ENCODE measurements at regions not wholly inside any gene's neighbourhood (a gene's known extent, or its start where the extent isn't known, plus 50 kb on each side); places are given as distances from the start of the nearest gene placed in this dataset.

DNA sequence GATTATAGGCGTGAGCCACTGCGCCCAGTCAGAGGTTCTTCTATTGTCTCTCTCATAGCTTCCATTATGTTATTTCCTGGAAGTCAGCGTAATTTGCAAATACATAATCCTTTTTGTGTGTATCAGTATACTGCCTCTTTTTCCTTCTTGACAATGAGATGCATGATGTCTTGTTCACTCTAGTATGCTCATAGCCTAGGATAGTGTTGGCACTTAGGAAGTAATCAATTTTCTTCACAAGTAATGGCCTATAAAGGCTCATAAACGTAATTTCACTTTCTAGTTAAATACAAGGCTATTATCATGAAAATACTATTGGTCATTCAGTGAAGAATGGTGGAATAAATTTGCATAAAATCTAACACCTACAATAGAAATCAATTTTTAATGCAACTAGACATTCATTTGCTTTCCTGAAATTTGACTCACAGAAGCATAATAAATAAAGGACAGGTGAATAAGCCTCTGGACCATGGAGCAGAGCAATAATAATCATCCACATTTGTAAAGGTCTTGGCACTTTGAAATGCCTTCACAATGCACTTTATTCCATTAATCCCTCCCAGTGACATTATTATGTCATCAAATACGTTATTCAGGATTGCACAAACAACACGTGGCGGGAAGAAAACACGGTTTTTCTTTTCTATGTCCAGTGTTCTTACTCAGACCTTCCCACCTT, 366.9 kb upstream of the BTBD3 start:
- Histone ChIP-seq H4K20me1 (ENCODE audit: insufficient read depth) (no peaks in the 10 kb centered on the region), H3F3A (ENCODE audit: insufficient read depth, low read length, poor library complexity, severe bottlenecking) (no peaks in the 10 kb centered on the region), H3K27me3 (ENCODE audit: insufficient read depth, low read depth, low read length) (no peaks in the 10 kb centered on the region), H3K79me2 (replicated peaks; ENCODE audit: insufficient read depth, low read length) (no peaks in the 10 kb centered on the region), H3K27ac (ENCODE audit: low read length) (no peak overlapping the region), H3K9ac (ENCODE audit: low read length) (no peak overlapping the region), H3K9me3 (ENCODE audit: low read length) (no peaks in the 10 kb centered on the region), H3K4me2 (ENCODE audit: low read length) (no peak overlapping the region), H2AFZ (ENCODE audit: low read depth, low read length) (no peak overlapping the region), H3K4me3 (ENCODE audit: low read length) (no peak overlapping the region), H3K36me3 (ENCODE audit: insufficient read depth, low read length) (no peaks in the 10 kb centered on the region), H3K9me2 (ENCODE audit: insufficient read depth, low read length) (no peaks in the 10 kb centered on the region)
- TF ChIP-seq TAF1 (IDR thresholded peaks at IDR 0.05; ENCODE audit: low read depth) (no peak), MXI1 (conservative IDR thresholded peaks at IDR 0.05; ENCODE audit: poor library complexity, severe bottlenecking) (no peak), EP300 (conservative IDR thresholded peaks at IDR 0.05; ENCODE audit: poor library complexity, severe bottlenecking) (no peak), POLR2AphosphoS5 (IDR thresholded peaks at IDR 0.05) (no peak), EZH2 (IDR thresholded peaks at IDR 0.05; ENCODE audit: borderline replicate concordance, insufficient read depth, low read length, poor library complexity, severe bottlenecking) (no peak), SMC3 (conservative IDR thresholded peaks at IDR 0.05; ENCODE audit: poor library complexity) (no peak), RAD21 (conservative IDR thresholded peaks at IDR 0.05) (no peak)
- TF ChIP-seq, protein P1, sequence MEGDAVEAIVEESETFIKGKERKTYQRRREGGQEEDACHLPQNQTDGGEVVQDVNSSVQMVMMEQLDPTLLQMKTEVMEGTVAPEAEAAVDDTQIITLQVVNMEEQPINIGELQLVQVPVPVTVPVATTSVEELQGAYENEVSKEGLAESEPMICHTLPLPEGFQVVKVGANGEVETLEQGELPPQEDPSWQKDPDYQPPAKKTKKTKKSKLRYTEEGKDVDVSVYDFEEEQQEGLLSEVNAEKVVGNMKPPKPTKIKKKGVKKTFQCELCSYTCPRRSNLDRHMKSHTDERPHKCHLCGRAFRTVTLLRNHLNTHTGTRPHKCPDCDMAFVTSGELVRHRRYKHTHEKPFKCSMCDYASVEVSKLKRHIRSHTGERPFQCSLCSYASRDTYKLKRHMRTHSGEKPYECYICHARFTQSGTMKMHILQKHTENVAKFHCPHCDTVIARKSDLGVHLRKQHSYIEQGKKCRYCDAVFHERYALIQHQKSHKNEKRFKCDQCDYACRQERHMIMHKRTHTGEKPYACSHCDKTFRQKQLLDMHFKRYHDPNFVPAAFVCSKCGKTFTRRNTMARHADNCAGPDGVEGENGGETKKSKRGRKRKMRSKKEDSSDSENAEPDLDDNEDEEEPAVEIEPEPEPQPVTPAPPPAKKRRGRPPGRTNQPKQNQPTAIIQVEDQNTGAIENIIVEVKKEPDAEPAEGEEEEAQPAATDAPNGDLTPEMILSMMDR (IDR thresholded peaks at IDR 0.05; ENCODE audit: poor library complexity, severe bottlenecking): no peak
- TF ChIP-seq, protein P2, sequence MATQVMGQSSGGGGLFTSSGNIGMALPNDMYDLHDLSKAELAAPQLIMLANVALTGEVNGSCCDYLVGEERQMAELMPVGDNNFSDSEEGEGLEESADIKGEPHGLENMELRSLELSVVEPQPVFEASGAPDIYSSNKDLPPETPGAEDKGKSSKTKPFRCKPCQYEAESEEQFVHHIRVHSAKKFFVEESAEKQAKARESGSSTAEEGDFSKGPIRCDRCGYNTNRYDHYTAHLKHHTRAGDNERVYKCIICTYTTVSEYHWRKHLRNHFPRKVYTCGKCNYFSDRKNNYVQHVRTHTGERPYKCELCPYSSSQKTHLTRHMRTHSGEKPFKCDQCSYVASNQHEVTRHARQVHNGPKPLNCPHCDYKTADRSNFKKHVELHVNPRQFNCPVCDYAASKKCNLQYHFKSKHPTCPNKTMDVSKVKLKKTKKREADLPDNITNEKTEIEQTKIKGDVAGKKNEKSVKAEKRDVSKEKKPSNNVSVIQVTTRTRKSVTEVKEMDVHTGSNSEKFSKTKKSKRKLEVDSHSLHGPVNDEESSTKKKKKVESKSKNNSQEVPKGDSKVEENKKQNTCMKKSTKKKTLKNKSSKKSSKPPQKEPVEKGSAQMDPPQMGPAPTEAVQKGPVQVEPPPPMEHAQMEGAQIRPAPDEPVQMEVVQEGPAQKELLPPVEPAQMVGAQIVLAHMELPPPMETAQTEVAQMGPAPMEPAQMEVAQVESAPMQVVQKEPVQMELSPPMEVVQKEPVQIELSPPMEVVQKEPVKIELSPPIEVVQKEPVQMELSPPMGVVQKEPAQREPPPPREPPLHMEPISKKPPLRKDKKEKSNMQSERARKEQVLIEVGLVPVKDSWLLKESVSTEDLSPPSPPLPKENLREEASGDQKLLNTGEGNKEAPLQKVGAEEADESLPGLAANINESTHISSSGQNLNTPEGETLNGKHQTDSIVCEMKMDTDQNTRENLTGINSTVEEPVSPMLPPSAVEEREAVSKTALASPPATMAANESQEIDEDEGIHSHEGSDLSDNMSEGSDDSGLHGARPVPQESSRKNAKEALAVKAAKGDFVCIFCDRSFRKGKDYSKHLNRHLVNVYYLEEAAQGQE (IDR thresholded peaks at IDR 0.05; ENCODE audit: borderline replicate concordance): no peak

DNA sequence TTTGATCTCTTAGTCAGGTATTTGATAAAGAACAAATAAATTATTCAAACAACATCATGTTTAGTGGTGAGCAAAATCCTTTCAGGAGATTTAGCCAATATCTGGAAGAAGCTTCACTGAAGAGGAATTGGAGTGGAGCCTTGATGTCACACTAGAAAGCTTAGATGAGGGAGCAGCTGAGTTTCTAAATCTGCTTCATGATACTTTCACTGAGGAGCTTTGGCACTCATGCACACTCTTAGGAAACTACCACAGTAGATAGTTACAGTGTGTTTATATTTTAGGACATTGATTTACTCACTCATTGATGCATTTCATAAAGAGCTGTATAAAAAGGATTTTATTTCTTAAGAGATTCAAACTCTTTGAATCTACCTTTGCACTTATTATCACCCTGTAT, 366.2 kb upstream of the BTBD3 start:
- no peaks in the 10 kb centered on the region for H3K36me3 ChIP-seq (ENCODE audit: insufficient read depth, low read length)
- H4K20me1 ChIP-seq (ENCODE audit: insufficient read depth): no peaks in the 10 kb centered on the region
- no peaks in the 10 kb centered on the region for H3F3A ChIP-seq (ENCODE audit: insufficient read depth, low read length, poor library complexity, severe bottlenecking)
- TF ChIP-seq, protein P1 (IDR thresholded peaks at IDR 0.05; ENCODE audit: poor library complexity, severe bottlenecking): no peak
- TF ChIP-seq RAD21 (conservative IDR thresholded peaks at IDR 0.05) (no peak), TAF1 (IDR thresholded peaks at IDR 0.05; ENCODE audit: low read depth) (no peak), EP300 (conservative IDR thresholded peaks at IDR 0.05; ENCODE audit: poor library complexity, severe bottlenecking) (no peak), POLR2AphosphoS5 (IDR thresholded peaks at IDR 0.05) (no peak), EZH2 (IDR thresholded peaks at IDR 0.05; ENCODE audit: borderline replicate concordance, insufficient read depth, low read length, poor library complexity, severe bottlenecking) (no peak), MXI1 (conservative IDR thresholded peaks at IDR 0.05; ENCODE audit: poor library complexity, severe bottlenecking) (no peak), SMC3 (conservative IDR thresholded peaks at IDR 0.05; ENCODE audit: poor library complexity) (no peak)
- TF ChIP-seq, protein P2 (IDR thresholded peaks at IDR 0.05; ENCODE audit: borderline replicate concordance): no peak
- no peaks in the 10 kb centered on the region for H3K27me3 ChIP-seq (ENCODE audit: insufficient read depth, low read depth, low read length)
- H3K4me3 ChIP-seq (ENCODE audit: low read length): no peak overlapping the region
- no peaks in the 10 kb centered on the region for H3K79me2 ChIP-seq (replicated peaks; ENCODE audit: insufficient read depth, low read length)
- no peaks in the 10 kb centered on the region for H3K9me2 ChIP-seq (ENCODE audit: insufficient read depth, low read length)
- no peak overlapping the region for H3K27ac ChIP-seq (ENCODE audit: low read length)
- H3K4me2 ChIP-seq (ENCODE audit: low read length): no peak overlapping the region
- H2AFZ ChIP-seq (ENCODE audit: low read depth, low read length): no peak overlapping the region
- H3K9me3 ChIP-seq (ENCODE audit: low read length): no peaks in the 10 kb centered on the region
- H3K9ac ChIP-seq (ENCODE audit: low read length): no peak overlapping the region

Data from neural cell (in vitro differentiated cells).